ENCODE measurements at regions not wholly inside any gene's neighbourhood (a gene's known extent, or its start where the extent isn't known, plus 50 kb on each side); places are given as distances from the start of the nearest gene placed in this dataset.
"Not testable (repeated sequence)": the region's sequence is repeated elsewhere in the genome, so short reads cannot be mapped to it uniquely, and the experiment has no call there.

- no peak for TF ChIP-seq POLR2A (IDR thresholded peaks at IDR 0.05)
- TF ChIP-seq, protein P1, sequence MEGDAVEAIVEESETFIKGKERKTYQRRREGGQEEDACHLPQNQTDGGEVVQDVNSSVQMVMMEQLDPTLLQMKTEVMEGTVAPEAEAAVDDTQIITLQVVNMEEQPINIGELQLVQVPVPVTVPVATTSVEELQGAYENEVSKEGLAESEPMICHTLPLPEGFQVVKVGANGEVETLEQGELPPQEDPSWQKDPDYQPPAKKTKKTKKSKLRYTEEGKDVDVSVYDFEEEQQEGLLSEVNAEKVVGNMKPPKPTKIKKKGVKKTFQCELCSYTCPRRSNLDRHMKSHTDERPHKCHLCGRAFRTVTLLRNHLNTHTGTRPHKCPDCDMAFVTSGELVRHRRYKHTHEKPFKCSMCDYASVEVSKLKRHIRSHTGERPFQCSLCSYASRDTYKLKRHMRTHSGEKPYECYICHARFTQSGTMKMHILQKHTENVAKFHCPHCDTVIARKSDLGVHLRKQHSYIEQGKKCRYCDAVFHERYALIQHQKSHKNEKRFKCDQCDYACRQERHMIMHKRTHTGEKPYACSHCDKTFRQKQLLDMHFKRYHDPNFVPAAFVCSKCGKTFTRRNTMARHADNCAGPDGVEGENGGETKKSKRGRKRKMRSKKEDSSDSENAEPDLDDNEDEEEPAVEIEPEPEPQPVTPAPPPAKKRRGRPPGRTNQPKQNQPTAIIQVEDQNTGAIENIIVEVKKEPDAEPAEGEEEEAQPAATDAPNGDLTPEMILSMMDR (IDR thresholded peaks at IDR 0.05) = no peak
These were observed 1524.3 kb downstream of the HACE1 start for GRCh38 chr6:103335412-103335811.

GRCh38 chr6:103326760-103327757, 1532.7 kb downstream of the HACE1 start:
- TF ChIP-seq, protein P1 (IDR thresholded peaks at IDR 0.05) = no peak
- no peak for TF ChIP-seq POLR2A (IDR thresholded peaks at IDR 0.05)
- no peaks in the 10 kb centered on the region for H3K36me3 ChIP-seq (ENCODE audit: low read depth, missing control alignments)
- H3K27me3 ChIP-seq = no peaks in the 10 kb centered on the region
- intact Hi-C loops (cut with DNase I; ENCODE audit: low total_unique reads) = no loop called here
- WGBS, 2 donors = 53 to 60% methylated on average over 4 of the region's 4 CpGs
- no peak overlapping the region for H3K4me3 ChIP-seq
- no peaks in the 10 kb centered on the region for H3K4me1 ChIP-seq
- no peaks in the 10 kb centered on the region for H3K9me3 ChIP-seq
- no peak overlapping the region for H3K27ac ChIP-seq
- DNase-seq = no peak

More at GRCh38 chr6:103335412-103335811, 1524.3 kb downstream of the HACE1 start:
- Histone ChIP-seq H3K9me3 (no peaks in the 10 kb centered on the region), H3K4me3 (no peak overlapping the region), H3K27ac (no peak overlapping the region), H3K36me3 (ENCODE audit: low read depth, missing control alignments) (no peaks in the 10 kb centered on the region), H3K4me1 (no peaks in the 10 kb centered on the region), H3K27me3 (no peaks in the 10 kb centered on the region)
- DNase-seq = no peak
- 80 to 100% methylated on average over 2 of the region's 2 CpGs for WGBS, 2 donors
- intact Hi-C loops (cut with DNase I; ENCODE audit: low total_unique reads) = no loop called here

- intact Hi-C loops (cut with DNase I; ENCODE audit: low total_unique reads) = no loop called here
- DNase-seq = no peak
- Histone ChIP-seq H3K27ac (no peak overlapping the region), H3K36me3 (ENCODE audit: low read depth, missing control alignments) (no peaks in the 10 kb centered on the region), H3K9me3 (no peaks in the 10 kb centered on the region), H3K4me1 (no peaks in the 10 kb centered on the region), H3K4me3 (no peak overlapping the region), H3K27me3 (no peaks in the 10 kb centered on the region)
- TF ChIP-seq, protein P1 (IDR thresholded peaks at IDR 0.05) = no peak
- no peak for TF ChIP-seq POLR2A (IDR thresholded peaks at IDR 0.05)
These were observed 1546.3 kb downstream of the HACE1 start for GRCh38 chr6:103313432-103313831.

GRCh38 chr6:103294376-103294775, 1565.3 kb downstream of the HACE1 start:
- DNase-seq; H3K4me3 ChIP-seq; H3K27ac ChIP-seq; H3K9me3 ChIP-seq; H3K27me3 ChIP-seq; H3K4me1 ChIP-seq; intact Hi-C loops (cut with DNase I; ENCODE audit: low total_unique reads); H3K36me3 ChIP-seq (ENCODE audit: low read depth, missing control alignments): not testable (repeated sequence)
- 82% methylated on average over 33 of the region's 35 CpGs; no CpG with 5 or more reads in 1 of the 2 donors for whole genome bisulfite sequencing, 2 donors

DNA sequence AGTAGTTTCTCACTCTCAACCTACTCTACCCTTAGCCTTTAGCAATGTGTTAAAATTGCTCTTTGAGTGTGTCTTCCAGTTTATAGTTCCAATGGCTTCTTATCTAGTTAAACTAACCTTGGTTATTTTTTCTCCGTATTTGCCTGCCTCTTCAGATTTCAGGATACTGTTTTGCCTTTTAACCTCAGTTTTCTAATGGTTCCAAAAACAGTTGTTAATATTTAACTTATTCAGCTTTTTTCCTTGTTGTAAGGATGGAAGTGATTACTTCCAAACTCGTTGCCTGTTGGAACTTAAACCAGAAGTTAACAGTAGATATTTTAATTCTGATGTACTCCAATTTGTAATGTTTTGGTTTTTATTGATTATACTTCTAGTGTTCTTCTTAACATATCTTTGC, 1574.9 kb downstream of the HACE1 start:
- Histone ChIP-seq H3K36me3 (ENCODE audit: low read depth, missing control alignments) (no peaks in the 10 kb centered on the region), H3K9me3 (no peaks in the 10 kb centered on the region), H3K27me3 (no peaks in the 10 kb centered on the region), H3K4me3 (no peak overlapping the region), H3K4me1 (no peaks in the 10 kb centered on the region), H3K27ac (no peak overlapping the region)
- DNase-seq = no peak
- TF ChIP-seq POLR2A (IDR thresholded peaks at IDR 0.05) = no peak
- TF ChIP-seq, protein P1 (IDR thresholded peaks at IDR 0.05) = no peak
- intact Hi-C loops (cut with DNase I; ENCODE audit: low total_unique reads) = no loop called here
- 47 to 48% methylated on average over 2 of the region's 2 CpGs for WGBS, 2 donors

Measured in testis (tissue), 2 donors.